Stomach smooth muscle (tissue), 2 donors: ENCODE measurements at regions not wholly inside any gene's neighbourhood (a gene's known extent, or its start where the extent isn't known, plus 50 kb on each side); places are given as distances from the start of the nearest gene placed in this dataset.
A peak's percentile ranks its signal among the peaks of the same experiment; 100 is the strongest.

Source experiments
- H3K27ac ChIP-seq: one replicate; pipeline ENCODE4 v1.7.0; 2013; ENCODE audit warnings: mild to moderate bottlenecking, low read length, inconsistent platforms
- H3K27me3 ChIP-seq, 2 donors: one replicate each; pipeline ENCODE4 v1.7.0; 2013; ENCODE audit warnings: low read length in 2 of 2; ENCODE audit not compliant: insufficient read depth in 2 of 2, control insufficient read depth in 1 of 2
- H3K36me3 ChIP-seq, 2 donors: one replicate each; pipeline ENCODE4 v1.7.0; 2013; ENCODE audit warnings: low read length in 2 of 2; ENCODE audit not compliant: control insufficient read depth in 2 of 2, insufficient read depth in 2 of 2
- H3K4me1 ChIP-seq: one replicate; pipeline ENCODE4 v1.7.0; 2013; ENCODE audit warnings: low read length; ENCODE audit not compliant: control insufficient read depth, insufficient read depth
- H3K4me3 ChIP-seq, 2 donors: one replicate each; pipeline ENCODE4 v1.7.0; 2013; ENCODE audit warnings: low read length in 2 of 2
- H3K9ac ChIP-seq, 2 donors: one replicate each; pipeline ENCODE4 v1.7.0; 2013; ENCODE audit warnings: low read length in 2 of 2, mild to moderate bottlenecking in 1 of 2
- H3K9me3 ChIP-seq, 2 donors: one replicate each; pipeline ENCODE4 v1.7.0; 2013; ENCODE audit warnings: low read length in 2 of 2; ENCODE audit not compliant: control insufficient read depth in 2 of 2
- donor health status: healthy.
- donor health status: Pancreatic carcinoma.

DNA sequence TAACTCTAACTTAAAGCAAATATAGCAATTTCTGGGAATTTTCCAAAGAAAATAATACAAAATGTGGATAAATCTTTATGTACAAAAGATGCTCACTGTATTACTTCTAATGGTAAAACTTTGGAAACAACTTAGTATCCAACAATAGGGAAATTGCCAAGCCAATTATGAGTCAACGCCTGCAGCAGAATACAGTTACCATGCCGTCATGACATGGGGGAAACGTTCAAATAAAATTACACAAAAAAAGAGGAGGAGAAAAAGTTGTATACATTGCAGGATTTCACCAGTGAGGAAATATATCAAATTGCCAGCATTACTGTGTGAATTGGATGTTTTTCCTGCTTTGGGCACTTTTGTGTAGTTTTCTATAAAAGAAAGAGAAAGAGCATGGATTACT is 469.6 kb downstream of the SOX9 start:
- Histone ChIP-seq H3K36me3 (no peaks in the 10 kb centered on the region), H3K4me1 (peaks cover 6% of the 10 kb centered on the region), H3K27me3 (peaks cover 20 to 34% of the 10 kb centered on the region in 2 donors), H3K9me3 (no peaks in the 10 kb centered on the region), H3K4me3 (no peak overlapping the region), H3K9ac (no peak overlapping the region), H3K27ac (no peak overlapping the region)

DNA sequence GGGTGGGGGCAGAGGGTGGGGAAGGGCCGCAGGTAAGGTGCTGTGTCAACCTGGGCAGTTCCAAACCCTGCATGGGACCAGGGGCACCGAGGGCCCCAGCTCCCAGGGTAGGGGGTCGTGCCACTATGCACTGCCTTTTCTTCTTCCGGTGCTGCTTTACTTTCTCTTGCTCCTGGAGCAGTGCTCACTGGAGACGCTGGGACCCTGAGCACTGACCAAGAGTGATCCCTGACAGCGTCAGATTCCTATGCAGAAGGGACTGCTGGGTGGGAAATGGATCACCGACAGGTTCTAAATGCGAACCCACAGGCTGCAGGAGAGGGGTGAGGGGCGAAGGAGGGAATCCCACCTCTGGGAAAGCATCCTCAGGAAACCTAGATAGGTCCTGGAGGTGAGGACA is 470.1 kb downstream of the SOX9 start:
- Histone ChIP-seq H3K9ac (no peak overlapping the region), H3K27me3 (peaks cover 20 to 34% of the 10 kb centered on the region in 2 donors), H3K4me1 (peaks cover 6% of the 10 kb centered on the region), H3K4me3 (peak overlapping the region; percentile 63 to 70), H3K27ac (no peak overlapping the region), H3K9me3 (no peaks in the 10 kb centered on the region), H3K36me3 (no peaks in the 10 kb centered on the region)

DNA sequence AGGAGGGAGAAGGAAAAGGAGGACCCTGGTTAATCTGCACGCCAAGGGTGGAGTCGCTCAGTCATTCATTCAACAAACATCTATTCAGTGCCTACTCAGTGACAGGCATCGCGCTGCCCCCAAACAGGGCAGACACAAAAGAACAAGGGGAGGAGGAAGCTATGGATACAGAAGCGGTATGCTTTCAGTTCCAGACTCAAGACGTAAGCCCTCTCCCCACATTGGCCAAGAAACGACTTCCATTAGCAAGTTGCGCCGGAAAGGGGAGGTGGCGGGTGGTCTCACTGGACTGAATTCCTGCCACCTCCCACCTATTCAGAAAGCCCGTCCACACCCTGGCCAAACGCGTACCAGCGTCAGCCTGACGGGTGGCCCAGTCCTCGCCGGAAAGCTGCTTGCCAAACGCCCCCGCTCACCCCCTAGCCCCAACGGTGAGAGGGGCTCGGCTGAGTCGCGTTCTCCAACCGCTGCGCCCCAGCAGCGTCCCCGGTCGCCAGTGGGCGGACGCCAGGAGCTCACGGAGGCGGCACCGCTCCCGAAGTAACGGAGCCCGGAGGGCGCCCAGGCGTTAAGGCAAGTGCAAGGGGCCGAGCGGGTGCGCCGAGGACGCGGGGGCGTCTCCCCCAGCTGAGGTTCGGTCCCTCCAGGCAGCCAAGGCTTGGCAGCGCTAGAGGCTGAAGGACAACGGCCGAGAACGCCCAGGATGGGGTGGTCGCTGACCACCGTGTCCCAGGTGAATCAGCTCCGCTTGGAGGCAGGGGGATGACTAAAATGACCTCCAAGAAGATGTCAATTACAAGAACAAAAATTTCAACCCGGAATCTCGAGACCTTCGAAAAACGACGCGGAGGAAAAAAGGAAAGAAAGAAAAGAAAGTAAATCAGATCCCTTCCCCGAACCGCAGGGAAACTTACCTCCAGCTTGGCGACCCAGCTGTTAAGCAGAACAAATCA is 470.7 kb downstream of the SOX9 start:
- Histone ChIP-seq H3K27ac (no peak overlapping the region), H3K4me3 (peak overlapping the region; percentile 63 to 70), H3K27me3 (peaks cover 20 to 34% of the 10 kb centered on the region in 2 donors)

DNA sequence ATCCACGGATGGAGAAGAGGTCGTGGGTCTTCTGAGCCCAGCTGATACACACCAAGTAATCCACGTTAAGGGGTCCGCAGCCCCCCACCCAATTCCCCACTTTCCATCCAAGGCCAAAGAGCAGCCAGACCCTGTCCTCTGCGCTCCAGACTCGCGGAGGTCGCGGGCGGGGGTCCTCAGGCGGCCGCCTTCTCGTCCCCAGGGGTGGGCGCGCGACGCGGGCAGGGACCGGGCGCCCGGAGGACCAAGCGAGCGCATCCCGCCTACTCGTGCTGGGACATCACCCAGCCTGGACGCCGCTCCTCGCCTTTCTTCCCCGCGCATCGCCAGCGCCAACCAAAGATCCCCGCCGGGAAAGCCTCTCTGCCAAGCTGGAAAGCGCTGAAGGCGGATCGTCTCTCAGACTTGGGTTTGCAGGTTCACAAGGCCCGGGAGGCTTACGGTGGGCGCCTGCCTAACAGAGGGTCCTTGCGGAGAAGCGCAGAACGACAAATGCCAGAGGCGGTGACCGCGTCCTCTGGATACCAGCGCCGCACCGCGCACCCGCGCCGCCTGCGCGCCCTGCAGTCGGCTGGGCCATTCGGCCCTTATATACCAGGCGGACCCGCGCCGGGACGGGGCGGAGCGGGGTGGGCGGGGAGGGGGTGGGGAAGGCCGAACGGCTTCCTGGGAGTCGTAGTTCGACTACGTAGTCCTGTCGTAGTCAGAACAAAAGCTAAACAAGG is 471.6 kb downstream of the SOX9 start:
- Histone ChIP-seq H3K27me3 (peaks cover 20 to 34% of the 10 kb centered on the region in 2 donors), H3K4me1 (peaks cover 6% of the 10 kb centered on the region), H3K9ac (peak overlapping the region in 1 of 2 donors; percentile 22), H3K36me3 (no peaks in the 10 kb centered on the region), H3K9me3 (no peaks in the 10 kb centered on the region), H3K4me3 (peak overlapping the region; percentile 63 to 70), H3K27ac (no peak overlapping the region)

More for the DNA sequence above, 470.7 kb downstream of the SOX9 start:
- peak overlapping the region in 1 of 2 donors; percentile 22 for H3K9ac ChIP-seq
- no peaks in the 10 kb centered on the region for H3K9me3 ChIP-seq
- H3K36me3 ChIP-seq, result no peaks in the 10 kb centered on the region
- H3K4me1 ChIP-seq, result peaks cover 6% of the 10 kb centered on the region

DNA sequence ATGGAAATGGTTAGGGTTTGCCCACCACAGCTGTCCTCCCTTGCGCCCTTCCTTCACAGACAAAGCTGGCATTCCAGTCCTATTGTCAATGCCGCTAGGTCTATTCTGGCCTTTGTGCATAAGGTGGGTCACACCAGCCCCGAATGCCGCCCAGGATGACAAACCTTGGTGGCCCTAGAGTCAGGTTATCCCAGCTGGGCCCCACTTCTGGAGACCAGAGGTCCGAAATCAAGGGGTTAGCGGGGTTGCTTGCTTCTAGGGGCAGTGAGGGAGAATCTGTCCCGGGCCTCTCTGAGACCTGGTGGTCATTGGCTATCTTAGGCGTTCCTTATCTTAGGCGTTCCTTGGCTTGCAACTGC is 472.1 kb downstream of the SOX9 start:
- peaks cover 20 to 33% of the 10 kb centered on the region in 2 donors for H3K27me3 ChIP-seq
- H3K4me3 ChIP-seq, result no peak overlapping the region
- H3K4me1 ChIP-seq, result peaks cover 6% of the 10 kb centered on the region
- H3K9ac ChIP-seq, result no peak overlapping the region
- H3K27ac ChIP-seq, result no peak overlapping the region
- H3K36me3 ChIP-seq, result no peaks in the 10 kb centered on the region
- no peaks in the 10 kb centered on the region for H3K9me3 ChIP-seq

DNA sequence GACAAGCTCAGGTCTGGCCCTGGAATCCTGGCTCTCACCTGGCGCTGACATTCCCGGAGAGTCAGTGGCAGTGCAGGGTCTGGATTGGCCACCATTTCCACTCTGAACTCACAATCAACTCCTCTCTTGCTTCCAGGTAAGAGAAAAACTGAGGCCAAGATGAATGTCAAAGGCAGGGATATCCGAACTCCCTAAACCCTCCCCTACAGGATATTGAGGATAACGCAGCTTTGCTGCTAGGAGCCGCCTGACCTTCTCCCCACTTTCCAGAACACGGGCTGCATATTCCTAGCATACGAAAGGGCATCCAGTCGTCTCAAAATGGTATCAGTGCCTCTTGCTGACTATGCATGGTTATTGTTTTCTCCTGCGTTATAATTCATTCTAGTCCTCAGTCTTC is 473.4 kb downstream of the SOX9 start:
- Histone ChIP-seq H3K36me3 (no peaks in the 10 kb centered on the region), H3K9me3 (no peaks in the 10 kb centered on the region), H3K9ac (no peak overlapping the region), H3K27ac (no peak overlapping the region), H3K4me1 (peaks cover 6% of the 10 kb centered on the region), H3K4me3 (no peak overlapping the region), H3K27me3 (peaks cover 15 to 31% of the 10 kb centered on the region in 2 donors)
